HEK293T (cell line): ENCODE measurements at regions not wholly inside any gene's neighbourhood (a gene's known extent, or its start where the extent isn't known, plus 50 kb on each side); places are given as distances from the start of the nearest gene placed in this dataset.

ENCODE experiments used
- CTBP1 ChIP-seq: fragments of 450-650 bp; IDR thresholded peaks from 2 replicates; pipeline ENCODE4 v1.6.1; 2016; ENCODE audit warnings: borderline replicate concordance
- ELF4 ChIP-seq: fragments of 450-650 bp; IDR thresholded peaks from 2 replicates; pipeline ENCODE4 v1.6.1; 2017; ENCODE audit warnings: antibody characterized with exemption
- FOXK2 ChIP-seq: fragments of 450-650 bp; IDR thresholded peaks from 2 replicates; pipeline ENCODE4 v1.6.1; 2016; ENCODE audit warnings: mild to moderate bottlenecking
- SP1 ChIP-seq: fragments of 450-650 bp; IDR thresholded peaks from 2 replicates; pipeline ENCODE4 v1.6.1; 2017
- TARDBP ChIP-seq: fragments of 450-650 bp; IDR thresholded peaks from 2 replicates; pipeline ENCODE4 v1.6.1; 2016

- TF ChIP-seq SP1 (no peak), FOXK2 (no peak), TARDBP (no peak), ELF4 (no peak), CTBP1 (no peak)
Observed at GRCh38 chr15:26043018-26043417, 179.9 kb upstream of the ATP10A start.
